IPS-15b (cell line): ENCODE measurements at regions not wholly inside any gene's neighbourhood (a gene's known extent, or its start where the extent isn't known, plus 50 kb on each side); places are given as distances from the start of the nearest gene placed in this dataset.

ENCODE experiments used
- H3K27me3 ChIP-seq: one replicate; pipeline ENCODE4 v1.6.1; 2013; ENCODE audit warnings: low read length; ENCODE audit not compliant: control insufficient read depth, insufficient read depth
- H3K36me3 ChIP-seq: one replicate; pipeline ENCODE4 v1.6.1; 2013; ENCODE audit warnings: low read length; ENCODE audit not compliant: control insufficient read depth, insufficient read depth
- H3K4me1 ChIP-seq: one replicate; pipeline ENCODE4 v1.6.1; 2013; ENCODE audit warnings: mild to moderate bottlenecking, low read length; ENCODE audit not compliant: control insufficient read depth, insufficient read depth
- H3K4me3 ChIP-seq: one replicate; pipeline ENCODE4 v1.5.1; 2013; ENCODE audit warnings: low read depth, low read length
- H3K9ac ChIP-seq: one replicate; pipeline ENCODE4 v1.6.1; 2013; ENCODE audit warnings: low read depth, mild to moderate bottlenecking, low read length
- H3K9me3 ChIP-seq: one replicate; pipeline ENCODE4 v1.6.1; 2013; ENCODE audit warnings: mild to moderate bottlenecking, low read length; ENCODE audit not compliant: control insufficient read depth, insufficient read depth

GRCh38 chr20:50434653-50435396 lies 75.4 kb upstream of the PTPN1 start:
- Histone ChIP-seq H3K36me3 (no peaks in the 10 kb centered on the region), H3K9me3 (no peaks in the 10 kb centered on the region), H3K4me3 (no peak overlapping the region), H3K9ac (no peak overlapping the region), H3K4me1 (peaks cover 2% of the 10 kb centered on the region), H3K27me3 (no peaks in the 10 kb centered on the region)

- peaks cover 2% of the 10 kb centered on the region for H3K4me1 ChIP-seq
- no peak overlapping the region for H3K9ac ChIP-seq
- H3K36me3 ChIP-seq = no peaks in the 10 kb centered on the region
- H3K9me3 ChIP-seq = no peaks in the 10 kb centered on the region
- no peaks in the 10 kb centered on the region for H3K27me3 ChIP-seq
- H3K4me3 ChIP-seq = no peak overlapping the region
Measured at GRCh38 chr20:50435397-50436051, 74.7 kb upstream of the PTPN1 start.

GRCh38 chr20:50436052-50436656 lies 74.0 kb upstream of the PTPN1 start:
- H3K9me3 ChIP-seq = no peaks in the 10 kb centered on the region
- no peaks in the 10 kb centered on the region for H3K36me3 ChIP-seq
- H3K9ac ChIP-seq = no peak overlapping the region
- H3K27me3 ChIP-seq = no peaks in the 10 kb centered on the region
- no peak overlapping the region for H3K4me3 ChIP-seq
- H3K4me1 ChIP-seq = peaks cover 2% of the 10 kb centered on the region

GRCh38 chr20:50436696-50437095 lies 73.5 kb upstream of the PTPN1 start:
- Histone ChIP-seq H3K9me3 (no peaks in the 10 kb centered on the region), H3K9ac (no peak overlapping the region), H3K27me3 (no peaks in the 10 kb centered on the region), H3K36me3 (no peaks in the 10 kb centered on the region), H3K4me1 (peaks cover 2% of the 10 kb centered on the region), H3K4me3 (no peak overlapping the region)

GRCh38 chr20:50438986-50439407 lies 71.2 kb upstream of the PTPN1 start:
- no peak overlapping the region for H3K9ac ChIP-seq
- H3K9me3 ChIP-seq = no peaks in the 10 kb centered on the region
- no peak overlapping the region for H3K4me3 ChIP-seq
- H3K36me3 ChIP-seq = no peaks in the 10 kb centered on the region
- no peaks in the 10 kb centered on the region for H3K27me3 ChIP-seq
- H3K4me1 ChIP-seq = no peaks in the 10 kb centered on the region

GRCh38 chr20:50439539-50440453 lies 70.4 kb upstream of the PTPN1 start:
- Histone ChIP-seq H3K4me1 (no peaks in the 10 kb centered on the region), H3K9me3 (no peaks in the 10 kb centered on the region), H3K36me3 (no peaks in the 10 kb centered on the region), H3K9ac (no peak overlapping the region), H3K4me3 (no peak overlapping the region), H3K27me3 (no peaks in the 10 kb centered on the region)

- H3K36me3 ChIP-seq = no peaks in the 10 kb centered on the region
- H3K4me3 ChIP-seq = no peak overlapping the region
- no peaks in the 10 kb centered on the region for H3K27me3 ChIP-seq
- H3K9me3 ChIP-seq = no peaks in the 10 kb centered on the region
- no peak overlapping the region for H3K9ac ChIP-seq
- no peaks in the 10 kb centered on the region for H3K4me1 ChIP-seq
Measured at GRCh38 chr20:50442512-50442911, 67.7 kb upstream of the PTPN1 start.

- H3K27me3 ChIP-seq = no peaks in the 10 kb centered on the region
- H3K4me3 ChIP-seq = no peak overlapping the region
- H3K9ac ChIP-seq = no peak overlapping the region
- no peaks in the 10 kb centered on the region for H3K36me3 ChIP-seq
- H3K9me3 ChIP-seq = no peaks in the 10 kb centered on the region
- H3K4me1 ChIP-seq = no peaks in the 10 kb centered on the region
Measured at GRCh38 chr20:50445354-50446151, 64.6 kb upstream of the PTPN1 start.

GRCh38 chr20:50446351-50447101 lies 63.7 kb upstream of the PTPN1 start:
- Histone ChIP-seq H3K9ac (no peak overlapping the region), H3K36me3 (no peaks in the 10 kb centered on the region), H3K4me1 (peaks cover 2% of the 10 kb centered on the region), H3K9me3 (no peaks in the 10 kb centered on the region), H3K4me3 (no peak overlapping the region), H3K27me3 (no peaks in the 10 kb centered on the region)

GRCh38 chr20:50447102-50447804 lies 62.9 kb upstream of the PTPN1 start:
- Histone ChIP-seq H3K27me3 (no peaks in the 10 kb centered on the region), H3K9ac (no peak overlapping the region), H3K4me3 (no peak overlapping the region), H3K9me3 (no peaks in the 10 kb centered on the region), H3K4me1 (peaks cover 2% of the 10 kb centered on the region), H3K36me3 (no peaks in the 10 kb centered on the region)
